IPS DF 6.9 (cell line): ENCODE measurements at regions not wholly inside any gene's neighbourhood (a gene's known extent, or its start where the extent isn't known, plus 50 kb on each side); places are given as distances from the start of the nearest gene placed in this dataset.
"Not testable (repeated sequence)": the region's sequence is repeated elsewhere in the genome, so short reads cannot be mapped to it uniquely, and the experiment has no call there.

Source experiments
- DNase-seq: peaks from one replicate; pipeline ENCODE4 v3.0.0-alpha.2; 2013; ENCODE audit warnings: low read depth, low spot score
- H3K27ac ChIP-seq: one replicate; pipeline ENCODE4 v1.5.1; 2013; ENCODE audit warnings: low read length, control low read depth
- H3K27me3 ChIP-seq: 2 replicates; pipeline ENCODE4 v1.6.1; 2013; ENCODE audit warnings: mild to moderate bottlenecking, low read length; ENCODE audit not compliant: control insufficient read depth, insufficient read depth
- H3K36me3 ChIP-seq: 2 replicates; pipeline ENCODE4 v1.6.1; 2013; ENCODE audit warnings: low read length; ENCODE audit not compliant: control insufficient read depth, insufficient read depth
- H3K4me1 ChIP-seq: 2 replicates; pipeline ENCODE4 v1.6.1; 2013; ENCODE audit warnings: low read length; ENCODE audit not compliant: control insufficient read depth, insufficient read depth
- H3K4me3 ChIP-seq: 2 replicates; pipeline ENCODE4 v1.5.1; 2013; ENCODE audit warnings: mild to moderate bottlenecking, low read length
- H3K9me3 ChIP-seq: 2 replicates; pipeline ENCODE4 v1.6.1; 2013; ENCODE audit warnings: low read length, inconsistent platforms; ENCODE audit not compliant: control insufficient read depth, insufficient read depth
- WGBS: extraction: QIAGEN DNeasy Blood & Tissue Kit; methylation state at CpG from one replicate; pipeline ENCODE4 v1.1.7; 2013; ENCODE audit warnings: mixed read lengths, missing lambda C conversion rate; ENCODE audit not compliant: insufficient read length, insufficient coverage; 5-methylcytosine and 5-hydroxymethylcytosine counted together

DNA sequence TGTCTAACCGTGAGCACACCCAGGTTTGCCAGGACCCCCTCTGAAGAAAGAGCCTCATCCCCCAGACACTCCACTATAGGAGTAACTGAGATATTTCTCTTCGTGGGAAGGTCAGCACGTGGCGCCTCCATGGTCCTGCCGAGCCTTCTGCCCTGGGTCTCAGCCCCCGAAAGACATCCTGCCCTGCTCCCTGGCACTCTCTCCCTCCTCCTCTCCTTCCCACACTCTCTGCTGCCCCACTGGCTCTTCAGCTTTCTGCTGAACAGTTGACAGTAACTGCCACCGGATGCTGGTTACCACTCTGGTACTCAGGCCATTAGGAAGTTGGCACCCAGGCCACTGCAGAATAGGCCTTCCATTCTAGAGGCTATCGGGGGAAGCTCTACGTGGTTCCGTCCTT is 185.2 kb downstream of the UACA start:
- DNase-seq: no peak
- Histone ChIP-seq H3K27me3 (no peaks in the 10 kb centered on the region), H3K9me3 (no peaks in the 10 kb centered on the region), H3K4me1 (0 out of 2 replicates have a peak, but pooled peaks cover 1% of the 10 kb centered on the region), H3K27ac (no peak overlapping the region), H3K36me3 (no peaks in the 10 kb centered on the region), H3K4me3 (no peak overlapping the region)
- no CpG with 5 or more reads among the region's 10 CpGs for WGBS

GRCh38 chr15:70576696-70577095 is 186.7 kb downstream of the UACA start:
- H3K27ac ChIP-seq: no peak overlapping the region
- H3K4me1 ChIP-seq: 0 out of 2 replicates have a peak, but pooled peaks cover 1% of the 10 kb centered on the region
- no CpG with 5 or more reads among the region's 4 CpGs for WGBS
- no peaks in the 10 kb centered on the region for H3K9me3 ChIP-seq
- no peak for DNase-seq
- H3K36me3 ChIP-seq: no peaks in the 10 kb centered on the region
- H3K27me3 ChIP-seq: no peaks in the 10 kb centered on the region
- no peak overlapping the region for H3K4me3 ChIP-seq

GRCh38 chr15:70576276-70576675 is 187.1 kb downstream of the UACA start:
- Histone ChIP-seq H3K4me1 (0 out of 2 replicates have a peak, but pooled peaks cover 1% of the 10 kb centered on the region), H3K4me3 (no peak overlapping the region), H3K9me3 (no peaks in the 10 kb centered on the region), H3K27me3 (no peaks in the 10 kb centered on the region), H3K36me3 (no peaks in the 10 kb centered on the region), H3K27ac (no peak overlapping the region)
- no CpG with 5 or more reads among the region's 3 CpGs for WGBS
- DNase-seq: no peak

GRCh38 chr15:70575231-70576226 is 187.8 kb downstream of the UACA start:
- Histone ChIP-seq H3K4me1 (0 out of 2 replicates have a peak, but pooled peaks cover 1% of the 10 kb centered on the region), H3K27ac (no peak overlapping the region), H3K9me3 (no peaks in the 10 kb centered on the region), H3K36me3 (no peaks in the 10 kb centered on the region), H3K4me3 (no peak overlapping the region), H3K27me3 (no peaks in the 10 kb centered on the region)
- no CpG with 5 or more reads among the region's 16 CpGs for WGBS
- DNase-seq: no peak

DNA sequence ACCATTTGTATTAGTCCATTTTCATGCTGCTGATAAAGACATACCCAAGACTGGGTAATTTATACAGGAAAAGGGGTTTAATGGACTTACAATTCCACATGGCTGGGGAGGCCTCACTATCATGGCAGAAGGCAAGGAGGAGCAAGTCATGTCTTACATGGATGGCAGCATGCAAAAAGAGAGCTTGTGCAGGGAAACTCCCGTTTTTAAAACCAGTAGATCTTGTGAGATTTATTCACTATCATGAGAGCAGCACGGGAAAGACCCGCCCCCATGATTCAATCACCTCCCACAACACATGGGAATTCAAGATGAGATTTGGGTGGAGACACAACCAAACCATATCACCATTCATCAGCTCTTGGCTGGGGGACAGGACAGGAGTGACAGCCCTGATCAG is 189.0 kb downstream of the UACA start:
- not testable (repeated sequence) for H3K27ac ChIP-seq, H3K4me3 ChIP-seq, H3K4me1 ChIP-seq, H3K36me3 ChIP-seq, H3K27me3 ChIP-seq, H3K9me3 ChIP-seq, DNase-seq
- WGBS: no CpG with 5 or more reads among the region's 3 CpGs

GRCh38 chr15:70573121-70573850 is 190.1 kb downstream of the UACA start:
- no peaks in the 10 kb centered on the region for H3K36me3 ChIP-seq
- H3K4me1 ChIP-seq: no peaks in the 10 kb centered on the region
- H3K27ac ChIP-seq: no peak overlapping the region
- no peaks in the 10 kb centered on the region for H3K27me3 ChIP-seq
- no CpG with 5 or more reads among the region's 12 CpGs for WGBS
- DNase-seq: no peak
- H3K4me3 ChIP-seq: no peak overlapping the region
- no peaks in the 10 kb centered on the region for H3K9me3 ChIP-seq

- no peak overlapping the region for H3K4me3 ChIP-seq
- H3K4me1 ChIP-seq: no peaks in the 10 kb centered on the region
- no CpG with 5 or more reads among the region's 6 CpGs for WGBS
- no peaks in the 10 kb centered on the region for H3K9me3 ChIP-seq
- H3K27ac ChIP-seq: no peak overlapping the region
- no peaks in the 10 kb centered on the region for H3K27me3 ChIP-seq
- H3K36me3 ChIP-seq: no peaks in the 10 kb centered on the region
- no peak for DNase-seq
Observed at GRCh38 chr15:70569714-70570231, 193.6 kb downstream of the UACA start.

GRCh38 chr15:70569091-70569713 is 194.2 kb downstream of the UACA start:
- Histone ChIP-seq H3K36me3 (no peaks in the 10 kb centered on the region), H3K4me1 (no peaks in the 10 kb centered on the region), H3K9me3 (no peaks in the 10 kb centered on the region), H3K27me3 (no peaks in the 10 kb centered on the region), H3K27ac (no peak overlapping the region), H3K4me3 (no peak overlapping the region)
- WGBS: no CpG with 5 or more reads among the region's 4 CpGs
- no peak for DNase-seq

- WGBS: no CpG with 5 or more reads among the region's 11 CpGs
Observed at GRCh38 chr15:70566989-70567388, 196.4 kb downstream of the UACA start.

More at GRCh38 chr15:70566989-70567388, 196.4 kb downstream of the UACA start:
- Histone ChIP-seq H3K36me3 (no peaks in the 10 kb centered on the region), H3K9me3 (no peaks in the 10 kb centered on the region), H3K27ac (no peak overlapping the region), H3K27me3 (no peaks in the 10 kb centered on the region), H3K4me3 (no peak overlapping the region), H3K4me1 (no peaks in the 10 kb centered on the region)
- no peak for DNase-seq
